ENCODE measurements at regions not wholly inside any gene's neighbourhood (a gene's known extent, or its start where the extent isn't known, plus 50 kb on each side); places are given as distances from the start of the nearest gene placed in this dataset.

DNA sequence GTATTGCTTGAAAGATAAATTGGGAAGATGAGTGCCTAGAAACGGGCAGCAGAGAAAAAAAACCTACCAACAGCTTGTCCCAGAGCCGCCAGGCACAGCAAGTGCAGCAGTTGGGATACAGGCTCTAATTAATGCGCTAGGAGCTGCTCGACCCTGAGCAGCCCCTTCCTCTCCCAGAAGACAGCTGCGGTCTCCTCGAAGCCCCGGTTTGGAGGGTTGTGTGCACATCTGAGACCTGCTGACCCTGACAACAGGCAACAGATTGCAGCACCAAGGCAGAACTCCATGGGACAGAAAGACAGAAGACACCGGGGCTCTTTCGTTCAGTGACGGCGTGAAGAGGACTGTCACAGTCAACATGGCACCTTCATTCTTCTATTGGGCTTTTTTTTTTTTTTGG, 101.4 kb downstream of the TSEN15 start:
- no peaks in the 10 kb centered on the region for H3K79me2 ChIP-seq (ENCODE audit: control insufficient read depth, low read length)
- H3F3A ChIP-seq (ENCODE audit: control insufficient read depth, insufficient read depth) = no peaks in the 10 kb centered on the region

DNA sequence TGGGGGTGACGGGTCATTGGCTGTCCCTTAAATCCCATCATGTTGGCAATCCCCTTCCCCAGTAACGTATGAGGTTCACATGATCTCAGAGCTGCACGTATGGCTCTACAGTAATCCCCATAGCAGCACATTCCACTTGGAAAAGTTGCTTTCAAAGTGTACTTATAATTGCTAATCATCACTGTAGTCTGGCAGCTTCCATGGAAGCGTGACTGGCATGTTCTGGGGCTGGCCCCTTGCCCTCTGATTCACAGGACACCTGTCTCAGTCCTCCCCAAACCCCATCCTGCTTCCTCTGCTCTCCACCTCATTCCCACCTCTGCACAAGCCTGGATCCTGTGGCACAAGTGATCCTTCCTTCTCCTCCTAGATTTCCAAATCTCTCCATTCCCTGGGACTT, 102.2 kb downstream of the TSEN15 start:
- no peaks in the 10 kb centered on the region for H3K9me3 ChIP-seq (ENCODE audit: control insufficient read depth, insufficient read depth, low read length)
- TF ChIP-seq CTCF (IDR thresholded peaks at IDR 0.05; ENCODE audit: low read depth, low read length, poor library complexity, severe bottlenecking) (no peak), EZH2phosphoT487 (IDR thresholded peaks at IDR 0.05; ENCODE audit: borderline replicate concordance, low read length) (no peak)

More for the DNA sequence above, 101.4 kb downstream of the TSEN15 start:
- H3K4me1 ChIP-seq (ENCODE audit: control insufficient read depth, low read length) = no peaks in the 10 kb centered on the region
- no peaks in the 10 kb centered on the region for H3K9me2 ChIP-seq (replicated peaks; ENCODE audit: control insufficient read depth, low read length)
- H3K27ac ChIP-seq (ENCODE audit: low read depth, low read length) = no peak overlapping the region
- no peak overlapping the region for H3K4me2 ChIP-seq (ENCODE audit: low read length)
- no peak overlapping the region for H3K4me3 ChIP-seq (ENCODE audit: low read length)
- H3K36me3 ChIP-seq (ENCODE audit: control insufficient read depth, low read length) = no peaks in the 10 kb centered on the region
- no peak for TF ChIP-seq CTCF (IDR thresholded peaks at IDR 0.05; ENCODE audit: low read depth, low read length, poor library complexity, severe bottlenecking)
- TF ChIP-seq EZH2phosphoT487 (IDR thresholded peaks at IDR 0.05; ENCODE audit: borderline replicate concordance, low read length) = no peak
- H3K9me3 ChIP-seq (ENCODE audit: control insufficient read depth, insufficient read depth, low read length) = no peaks in the 10 kb centered on the region
- H3K27me3 ChIP-seq (ENCODE audit: control insufficient read depth, low read length) = no peaks in the 10 kb centered on the region
- H4K20me1 ChIP-seq (ENCODE audit: control insufficient read depth, insufficient read depth, low read depth, low read length) = no peaks in the 10 kb centered on the region

GRCh38 chr1:184156521-184157393, 105.2 kb downstream of the TSEN15 start:
- no peaks in the 10 kb centered on the region for H3K79me2 ChIP-seq (ENCODE audit: control insufficient read depth, low read length)
- no peak overlapping the region for H3K4me3 ChIP-seq (ENCODE audit: low read length)
- H3K27ac ChIP-seq (ENCODE audit: low read depth, low read length) = no peak overlapping the region
- no peaks in the 10 kb centered on the region for H3K4me1 ChIP-seq (ENCODE audit: control insufficient read depth, low read length)
- no peaks in the 10 kb centered on the region for H3F3A ChIP-seq (ENCODE audit: control insufficient read depth, insufficient read depth)
- TF ChIP-seq CTCF (IDR thresholded peaks at IDR 0.05; ENCODE audit: low read depth, low read length, poor library complexity, severe bottlenecking) = no peak
- TF ChIP-seq EZH2phosphoT487 (IDR thresholded peaks at IDR 0.05; ENCODE audit: borderline replicate concordance, low read length) = no peak
- no peaks in the 10 kb centered on the region for H3K9me3 ChIP-seq (ENCODE audit: control insufficient read depth, insufficient read depth, low read length)
- no peak overlapping the region for H3K4me2 ChIP-seq (ENCODE audit: low read length)
- H3K36me3 ChIP-seq (ENCODE audit: control insufficient read depth, low read length) = no peaks in the 10 kb centered on the region
- H3K9me2 ChIP-seq (replicated peaks; ENCODE audit: control insufficient read depth, low read length) = no peaks in the 10 kb centered on the region
- H4K20me1 ChIP-seq (ENCODE audit: control insufficient read depth, insufficient read depth, low read depth, low read length) = no peaks in the 10 kb centered on the region
- peaks cover 2% of the 10 kb centered on the region; the same call in 1 of the 2 replicates for H3K27me3 ChIP-seq (ENCODE audit: control insufficient read depth, low read length)

More for the DNA sequence above, 102.2 kb downstream of the TSEN15 start:
- H3K36me3 ChIP-seq (ENCODE audit: control insufficient read depth, low read length) = no peaks in the 10 kb centered on the region
- H3F3A ChIP-seq (ENCODE audit: control insufficient read depth, insufficient read depth) = no peaks in the 10 kb centered on the region
- H4K20me1 ChIP-seq (ENCODE audit: control insufficient read depth, insufficient read depth, low read depth, low read length) = no peaks in the 10 kb centered on the region
- no peaks in the 10 kb centered on the region for H3K79me2 ChIP-seq (ENCODE audit: control insufficient read depth, low read length)
- no peak overlapping the region for H3K4me3 ChIP-seq (ENCODE audit: low read length)
- no peak overlapping the region for H3K4me2 ChIP-seq (ENCODE audit: low read length)
- no peak overlapping the region for H3K27ac ChIP-seq (ENCODE audit: low read depth, low read length)
- H3K27me3 ChIP-seq (ENCODE audit: control insufficient read depth, low read length) = no peaks in the 10 kb centered on the region
- no peaks in the 10 kb centered on the region for H3K9me2 ChIP-seq (replicated peaks; ENCODE audit: control insufficient read depth, low read length)
- H3K4me1 ChIP-seq (ENCODE audit: control insufficient read depth, low read length) = no peaks in the 10 kb centered on the region
